H1 (cell line): ENCODE measurements at regions not wholly inside any gene's neighbourhood (a gene's known extent, or its start where the extent isn't known, plus 50 kb on each side); places are given as distances from the start of the nearest gene placed in this dataset.

Source experiments
- BRCA1 ChIP-seq: IDR thresholded peaks from 2 replicates; pipeline ENCODE4 v1.6.1; 2012; ENCODE audit warnings: low read depth, low read length, improper control_type of control experiment
- CTCF ChIP-seq, 3 experiments: IDR thresholded peaks; 1 replicate in 2 of 3; 2 replicates in 1 of 3; pipeline versions ENCODE4 v1.5.1 to v1.6.1; 2011; ENCODE audit warnings: low read length in 3 of 3, mild to moderate bottlenecking in 3 of 3, inconsistent platforms in 2 of 3, low read depth in 1 of 3, moderate library complexity in 1 of 3; ENCODE audit not compliant: insufficient read depth in 1 of 3; ENCODE audit errors: control extremely low read depth in 1 of 3
- JUND ChIP-seq: IDR thresholded peaks from 2 replicates; pipeline ENCODE4 v1.6.1; 2011; ENCODE audit warnings: mild to moderate bottlenecking, improper control_type of control experiment, low read length
- KDM5A ChIP-seq: fragments of 200-600 bp; IDR thresholded peaks from 2 replicates; pipeline ENCODE4 v1.7.1; 2012; ENCODE audit warnings: mild to moderate bottlenecking, low read length, inconsistent platforms, mixed read lengths
- PHF8 ChIP-seq: fragments of 200-600 bp; sonication (generic); conservative IDR thresholded peaks from 2 replicates; pipeline ENCODE4 v1.7.1; 2012; ENCODE audit warnings: low read depth, mild to moderate bottlenecking, inconsistent platforms, low read length, moderate library complexity
- TBP ChIP-seq: IDR thresholded peaks from 2 replicates; pipeline ENCODE4 v1.6.1; 2011; ENCODE audit warnings: low read depth, low read length, improper control_type of control experiment
- TCF12 ChIP-seq: IDR thresholded peaks from 2 replicates; pipeline ENCODE4 v1.6.1; 2011; ENCODE audit warnings: low read depth, mild to moderate bottlenecking, low read length

GRCh38 chr4:153109296-153109849 lies 94.9 kb upstream of the TRIM2 start:
- TF ChIP-seq JUND (no peak), BRCA1 (no peak), CTCF (IDR thresholded peaks at IDR 0.05; ENCODE audit: control extremely low read depth in 1 of 3, insufficient read depth in 1 of 3, low read depth in 1 of 3, low read length in 3 of 3) (no peak), TBP (no peak), PHF8 (no peak), TCF12 (no peak), KDM5A (no peak)
